ENCODE measurements at regions not wholly inside any gene's neighbourhood (a gene's known extent, or its start where the extent isn't known, plus 50 kb on each side); places are given as distances from the start of the nearest gene placed in this dataset.

GRCh38 chr15:98554272-98555172, 93.8 kb upstream of the IGF1R start:
- DNase-seq (ENCODE audit: low read depth in 2 of 2) = no peak

- no peak for DNase-seq (ENCODE audit: low read depth in 2 of 2)
Observed at GRCh38 chr15:98555173-98555515, 93.2 kb upstream of the IGF1R start.

GRCh38 chr15:98556321-98556720, 92.0 kb upstream of the IGF1R start:
- no peak for DNase-seq (ENCODE audit: low read depth in 2 of 2)

- DNase-seq (ENCODE audit: low read depth in 2 of 2) = no peak
Observed at GRCh38 chr15:98560338-98560737, 88.0 kb upstream of the IGF1R start.

- no peak for DNase-seq (ENCODE audit: low read depth in 2 of 2)
Observed at GRCh38 chr15:98561169-98561941, 87.0 kb upstream of the IGF1R start.

GRCh38 chr15:98562331-98562937, 85.9 kb upstream of the IGF1R start:
- no peak for DNase-seq (ENCODE audit: low read depth in 2 of 2)

GRCh38 chr15:98565566-98565965, 82.8 kb upstream of the IGF1R start:
- DNase-seq (ENCODE audit: low read depth in 2 of 2) = no peak

- DNase-seq (ENCODE audit: low read depth in 2 of 2) = no peak
Observed at GRCh38 chr15:98567951-98568350, 80.4 kb upstream of the IGF1R start.

- DNase-seq (ENCODE audit: low read depth in 2 of 2) = no peak
Observed at GRCh38 chr15:98568382-98569017, 79.8 kb upstream of the IGF1R start.

- no peak for DNase-seq (ENCODE audit: low read depth in 2 of 2)
Observed at GRCh38 chr15:98570119-98570518, 78.2 kb upstream of the IGF1R start.

- no peak for DNase-seq (ENCODE audit: low read depth in 2 of 2)
Observed at GRCh38 chr15:98580572-98580971, 67.8 kb upstream of the IGF1R start.

- no peak for DNase-seq (ENCODE audit: low read depth in 2 of 2)
Observed at GRCh38 chr15:98581715-98582114, 66.6 kb upstream of the IGF1R start.

GRCh38 chr15:98582900-98583554, 65.3 kb upstream of the IGF1R start:
- no peak for DNase-seq (ENCODE audit: low read depth in 2 of 2)

- no peak for DNase-seq (ENCODE audit: low read depth in 2 of 2)
Observed at GRCh38 chr15:98583771-98584430, 64.4 kb upstream of the IGF1R start.

- DNase-seq (ENCODE audit: low read depth in 2 of 2) = no peak
Observed at GRCh38 chr15:98586066-98586465, 62.3 kb upstream of the IGF1R start.

- no peak for DNase-seq (ENCODE audit: low read depth in 2 of 2)
Observed at GRCh38 chr15:98592136-98592535, 56.2 kb upstream of the IGF1R start.

GRCh38 chr15:98596131-98596530, 52.2 kb upstream of the IGF1R start:
- DNase-seq (ENCODE audit: low read depth in 2 of 2) = no peak

- no peak for DNase-seq (ENCODE audit: low read depth in 2 of 2)
Observed at GRCh38 chr15:98596885-98597392, 51.4 kb upstream of the IGF1R start.

GRCh38 chr15:98597666-98598065, 50.7 kb upstream of the IGF1R start:
- no peak for DNase-seq (ENCODE audit: low read depth in 2 of 2)
